ENCODE measurements at regions not wholly inside any gene's neighbourhood (a gene's known extent, or its start where the extent isn't known, plus 50 kb on each side); places are given as distances from the start of the nearest gene placed in this dataset.

- TF ChIP-seq CTCF (IDR thresholded peaks at IDR 0.05) (no peak), POLR2AphosphoS5 (IDR thresholded peaks at IDR 0.05; ENCODE audit: low read depth, low read length) (no peak)
- TF ChIP-seq, protein P1, sequence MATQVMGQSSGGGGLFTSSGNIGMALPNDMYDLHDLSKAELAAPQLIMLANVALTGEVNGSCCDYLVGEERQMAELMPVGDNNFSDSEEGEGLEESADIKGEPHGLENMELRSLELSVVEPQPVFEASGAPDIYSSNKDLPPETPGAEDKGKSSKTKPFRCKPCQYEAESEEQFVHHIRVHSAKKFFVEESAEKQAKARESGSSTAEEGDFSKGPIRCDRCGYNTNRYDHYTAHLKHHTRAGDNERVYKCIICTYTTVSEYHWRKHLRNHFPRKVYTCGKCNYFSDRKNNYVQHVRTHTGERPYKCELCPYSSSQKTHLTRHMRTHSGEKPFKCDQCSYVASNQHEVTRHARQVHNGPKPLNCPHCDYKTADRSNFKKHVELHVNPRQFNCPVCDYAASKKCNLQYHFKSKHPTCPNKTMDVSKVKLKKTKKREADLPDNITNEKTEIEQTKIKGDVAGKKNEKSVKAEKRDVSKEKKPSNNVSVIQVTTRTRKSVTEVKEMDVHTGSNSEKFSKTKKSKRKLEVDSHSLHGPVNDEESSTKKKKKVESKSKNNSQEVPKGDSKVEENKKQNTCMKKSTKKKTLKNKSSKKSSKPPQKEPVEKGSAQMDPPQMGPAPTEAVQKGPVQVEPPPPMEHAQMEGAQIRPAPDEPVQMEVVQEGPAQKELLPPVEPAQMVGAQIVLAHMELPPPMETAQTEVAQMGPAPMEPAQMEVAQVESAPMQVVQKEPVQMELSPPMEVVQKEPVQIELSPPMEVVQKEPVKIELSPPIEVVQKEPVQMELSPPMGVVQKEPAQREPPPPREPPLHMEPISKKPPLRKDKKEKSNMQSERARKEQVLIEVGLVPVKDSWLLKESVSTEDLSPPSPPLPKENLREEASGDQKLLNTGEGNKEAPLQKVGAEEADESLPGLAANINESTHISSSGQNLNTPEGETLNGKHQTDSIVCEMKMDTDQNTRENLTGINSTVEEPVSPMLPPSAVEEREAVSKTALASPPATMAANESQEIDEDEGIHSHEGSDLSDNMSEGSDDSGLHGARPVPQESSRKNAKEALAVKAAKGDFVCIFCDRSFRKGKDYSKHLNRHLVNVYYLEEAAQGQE (IDR thresholded peaks at IDR 0.05; ENCODE audit: insufficient read depth in 1 of 2, low read depth in 2 of 2, low read length in 1 of 2), result no peak
These were observed 315.8 kb upstream of the LRRC4C start for GRCh38 chr11:41775296-41775695.

All from Panc1 (cell line).